Body of pancreas (tissue), 4 donors: ENCODE measurements at regions not wholly inside any gene's neighbourhood (a gene's known extent, or its start where the extent isn't known, plus 50 kb on each side); places are given as distances from the start of the nearest gene placed in this dataset.

Source experiments
- POLR2A ChIP-seq, 3 donors: fragments of 450-650 bp; IDR thresholded peaks; one replicate each; pipeline ENCODE4 v1.6.1; 2016; ENCODE audit warnings: antibody characterized with exemption in 3 of 3, mild to moderate bottlenecking in 2 of 3
- TF ChIP-seq, protein P1 (sequence below), 7 experiments: fragments of 450-650 bp in 4 of 7; fragments of 200-600 bp in 3 of 7; sonication (generic) in 3 of 7; IDR thresholded peaks; one replicate each; pipeline ENCODE4 v1.5.1; 2016 to 2019; ENCODE audit warnings: antibody characterized with exemption in 7 of 7

DNA sequence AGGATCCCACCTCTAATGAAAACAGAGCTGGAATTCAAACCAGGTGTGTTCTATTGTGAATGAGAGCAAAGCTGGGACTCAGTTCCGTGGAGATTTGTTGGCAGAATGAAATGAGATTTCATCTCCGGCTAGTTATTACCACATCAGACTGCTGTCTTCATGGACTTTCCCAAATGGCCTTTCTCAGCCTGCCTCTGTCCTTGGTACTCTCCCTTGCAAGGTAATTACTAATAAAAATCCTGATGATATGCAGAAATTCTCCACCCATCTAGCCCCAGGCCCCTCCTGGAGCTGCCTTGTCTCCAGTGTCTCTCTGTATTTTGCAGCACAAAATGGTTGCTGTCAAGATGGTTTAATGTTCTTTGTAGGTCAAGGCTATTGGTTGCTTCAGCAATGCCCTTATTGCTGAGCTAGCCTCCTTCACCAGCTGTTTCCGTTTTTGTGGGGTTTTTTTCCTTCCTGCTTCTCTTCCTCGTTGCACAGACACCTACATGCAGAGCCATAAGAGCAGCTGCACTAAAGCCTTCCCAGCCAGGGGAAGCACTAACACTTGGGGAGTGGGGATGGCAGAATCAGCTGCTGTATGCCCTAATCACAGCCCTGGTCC, 185.0 kb upstream of the GHITM start:
- TF ChIP-seq, protein P1, sequence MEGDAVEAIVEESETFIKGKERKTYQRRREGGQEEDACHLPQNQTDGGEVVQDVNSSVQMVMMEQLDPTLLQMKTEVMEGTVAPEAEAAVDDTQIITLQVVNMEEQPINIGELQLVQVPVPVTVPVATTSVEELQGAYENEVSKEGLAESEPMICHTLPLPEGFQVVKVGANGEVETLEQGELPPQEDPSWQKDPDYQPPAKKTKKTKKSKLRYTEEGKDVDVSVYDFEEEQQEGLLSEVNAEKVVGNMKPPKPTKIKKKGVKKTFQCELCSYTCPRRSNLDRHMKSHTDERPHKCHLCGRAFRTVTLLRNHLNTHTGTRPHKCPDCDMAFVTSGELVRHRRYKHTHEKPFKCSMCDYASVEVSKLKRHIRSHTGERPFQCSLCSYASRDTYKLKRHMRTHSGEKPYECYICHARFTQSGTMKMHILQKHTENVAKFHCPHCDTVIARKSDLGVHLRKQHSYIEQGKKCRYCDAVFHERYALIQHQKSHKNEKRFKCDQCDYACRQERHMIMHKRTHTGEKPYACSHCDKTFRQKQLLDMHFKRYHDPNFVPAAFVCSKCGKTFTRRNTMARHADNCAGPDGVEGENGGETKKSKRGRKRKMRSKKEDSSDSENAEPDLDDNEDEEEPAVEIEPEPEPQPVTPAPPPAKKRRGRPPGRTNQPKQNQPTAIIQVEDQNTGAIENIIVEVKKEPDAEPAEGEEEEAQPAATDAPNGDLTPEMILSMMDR (IDR thresholded peaks at IDR 0.05), result no peak
- no peak for TF ChIP-seq POLR2A (IDR thresholded peaks at IDR 0.05)
